ENCODE measurements at regions not wholly inside any gene's neighbourhood (a gene's known extent, or its start where the extent isn't known, plus 50 kb on each side); places are given as distances from the start of the nearest gene placed in this dataset.

- TF ChIP-seq, protein P1, sequence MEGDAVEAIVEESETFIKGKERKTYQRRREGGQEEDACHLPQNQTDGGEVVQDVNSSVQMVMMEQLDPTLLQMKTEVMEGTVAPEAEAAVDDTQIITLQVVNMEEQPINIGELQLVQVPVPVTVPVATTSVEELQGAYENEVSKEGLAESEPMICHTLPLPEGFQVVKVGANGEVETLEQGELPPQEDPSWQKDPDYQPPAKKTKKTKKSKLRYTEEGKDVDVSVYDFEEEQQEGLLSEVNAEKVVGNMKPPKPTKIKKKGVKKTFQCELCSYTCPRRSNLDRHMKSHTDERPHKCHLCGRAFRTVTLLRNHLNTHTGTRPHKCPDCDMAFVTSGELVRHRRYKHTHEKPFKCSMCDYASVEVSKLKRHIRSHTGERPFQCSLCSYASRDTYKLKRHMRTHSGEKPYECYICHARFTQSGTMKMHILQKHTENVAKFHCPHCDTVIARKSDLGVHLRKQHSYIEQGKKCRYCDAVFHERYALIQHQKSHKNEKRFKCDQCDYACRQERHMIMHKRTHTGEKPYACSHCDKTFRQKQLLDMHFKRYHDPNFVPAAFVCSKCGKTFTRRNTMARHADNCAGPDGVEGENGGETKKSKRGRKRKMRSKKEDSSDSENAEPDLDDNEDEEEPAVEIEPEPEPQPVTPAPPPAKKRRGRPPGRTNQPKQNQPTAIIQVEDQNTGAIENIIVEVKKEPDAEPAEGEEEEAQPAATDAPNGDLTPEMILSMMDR (conservative IDR thresholded peaks at IDR 0.05; ENCODE audit: low read depth in 2 of 2) = peak in 1 of 2 experiments; percentile 45; a peak in 2 of 4 replicates
- no peak for TF ChIP-seq ZNF331 (CRISPR knock-in tag; IDR thresholded peaks at IDR 0.05; ENCODE audit: low read depth)
- TF ChIP-seq EZH2 (IDR thresholded peaks at IDR 0.05; ENCODE audit: low read depth, unreplicated experiment) = no peak
- no peak for TF ChIP-seq JUNB (IDR thresholded peaks at IDR 0.05; ENCODE audit: unreplicated experiment)
- no peak for TF ChIP-seq EZH2phosphoT487 (IDR thresholded peaks at IDR 0.05; ENCODE audit: unreplicated experiment)
Observed at GRCh38 chr9:6126377-6126776, 89.2 kb upstream of the IL33 start.

All from GM23338 (cell line).